ENCODE measurements at regions not wholly inside any gene's neighbourhood (a gene's known extent, or its start where the extent isn't known, plus 50 kb on each side); places are given as distances from the start of the nearest gene placed in this dataset.
A peak's percentile ranks its signal among the peaks of the same experiment; 100 is the strongest.
"Not testable (repeated sequence)": the region's sequence is repeated elsewhere in the genome, so short reads cannot be mapped to it uniquely, and the experiment has no call there.

DNA sequence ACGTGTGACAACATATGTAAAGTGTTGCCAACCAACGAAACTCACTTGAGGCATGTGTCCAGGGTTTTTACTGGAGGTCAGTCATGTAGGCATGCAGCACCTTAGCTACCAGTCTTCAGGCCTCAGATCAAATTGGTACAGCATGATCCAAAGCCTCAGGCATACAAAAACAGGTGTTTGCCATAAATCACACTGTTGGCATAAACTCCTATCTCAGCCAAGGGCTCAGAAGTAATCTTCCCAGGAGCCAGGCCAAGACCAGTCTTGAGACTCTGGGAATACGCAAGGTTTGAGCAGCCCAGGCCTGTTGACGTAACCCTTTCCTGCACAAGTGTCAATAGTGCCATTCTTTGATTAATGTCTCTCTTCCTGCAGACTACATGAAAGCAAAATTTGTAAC is 163.5 kb downstream of the PRL start:
- TF ChIP-seq, protein P1, sequence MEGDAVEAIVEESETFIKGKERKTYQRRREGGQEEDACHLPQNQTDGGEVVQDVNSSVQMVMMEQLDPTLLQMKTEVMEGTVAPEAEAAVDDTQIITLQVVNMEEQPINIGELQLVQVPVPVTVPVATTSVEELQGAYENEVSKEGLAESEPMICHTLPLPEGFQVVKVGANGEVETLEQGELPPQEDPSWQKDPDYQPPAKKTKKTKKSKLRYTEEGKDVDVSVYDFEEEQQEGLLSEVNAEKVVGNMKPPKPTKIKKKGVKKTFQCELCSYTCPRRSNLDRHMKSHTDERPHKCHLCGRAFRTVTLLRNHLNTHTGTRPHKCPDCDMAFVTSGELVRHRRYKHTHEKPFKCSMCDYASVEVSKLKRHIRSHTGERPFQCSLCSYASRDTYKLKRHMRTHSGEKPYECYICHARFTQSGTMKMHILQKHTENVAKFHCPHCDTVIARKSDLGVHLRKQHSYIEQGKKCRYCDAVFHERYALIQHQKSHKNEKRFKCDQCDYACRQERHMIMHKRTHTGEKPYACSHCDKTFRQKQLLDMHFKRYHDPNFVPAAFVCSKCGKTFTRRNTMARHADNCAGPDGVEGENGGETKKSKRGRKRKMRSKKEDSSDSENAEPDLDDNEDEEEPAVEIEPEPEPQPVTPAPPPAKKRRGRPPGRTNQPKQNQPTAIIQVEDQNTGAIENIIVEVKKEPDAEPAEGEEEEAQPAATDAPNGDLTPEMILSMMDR (IDR thresholded peaks at IDR 0.05; ENCODE audit: control extremely low read depth, extremely low read depth) = no peak
- Histone ChIP-seq H3K27me3 (ENCODE audit: control insufficient read depth in 3 of 3, insufficient read depth in 3 of 3, low read length in 2 of 3) (no peaks in the 10 kb centered on the region), H3K4me1 (ENCODE audit: control insufficient read depth in 5 of 5, insufficient read depth in 5 of 5, low read length in 5 of 5) (peaks cover 0 to 4% (median 0%) of the 10 kb centered on the region in 5 donors), H3K4me3 (no peak overlapping the region), H3K27ac (ENCODE audit: low read depth in 1 of 2, low read length in 1 of 2) (no peak overlapping the region), H3K36me3 (ENCODE audit: control insufficient read depth in 4 of 4, insufficient read depth in 4 of 4, low read length in 4 of 4) (peaks cover 0 to 2% (median 0%) of the 10 kb centered on the region in 4 donors), H3K9ac (ENCODE audit: insufficient read depth in 1 of 2, low read length in 2 of 2) (no peak overlapping the region), H3K9me3 (ENCODE audit: control insufficient read depth in 4 of 4, insufficient read depth in 3 of 4, low read length in 3 of 4) (peaks cover 0 to 1% (median 0%) of the 10 kb centered on the region in 4 donors)
- no peak for ATAC-seq (ENCODE audit: insufficient read depth, low FRiP score)
- DNase-seq = peak in 1 of 3 donors; percentile 52
- 64 to 75% methylated on average over 4 of the region's 4 CpGs for WGBS, 2 donors

DNA sequence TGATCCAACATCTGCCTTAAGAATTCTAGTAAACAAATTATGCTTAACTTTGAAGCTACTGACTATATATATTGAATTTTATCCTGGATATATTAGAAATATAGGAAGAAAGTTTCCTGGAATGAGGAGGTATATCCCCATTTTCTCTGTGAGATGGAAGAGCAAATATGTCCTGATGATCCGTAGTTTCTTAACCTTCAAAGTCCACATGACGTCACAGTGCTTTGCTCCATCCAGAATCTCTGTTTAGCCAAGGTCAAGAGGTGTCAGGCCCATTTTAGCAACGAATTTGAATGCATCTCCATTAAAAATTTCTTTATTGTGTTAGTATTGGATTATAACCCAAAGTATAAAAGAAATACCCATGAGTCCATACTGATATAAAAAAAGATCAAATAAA is 162.5 kb downstream of the PRL start:
- peaks cover 0 to 2% (median 0%) of the 10 kb centered on the region in 4 donors for H3K36me3 ChIP-seq (ENCODE audit: control insufficient read depth in 4 of 4, insufficient read depth in 4 of 4, low read length in 4 of 4)
- WGBS, 2 donors = 91% methylated on average over 3 of the region's 3 CpGs

DNA sequence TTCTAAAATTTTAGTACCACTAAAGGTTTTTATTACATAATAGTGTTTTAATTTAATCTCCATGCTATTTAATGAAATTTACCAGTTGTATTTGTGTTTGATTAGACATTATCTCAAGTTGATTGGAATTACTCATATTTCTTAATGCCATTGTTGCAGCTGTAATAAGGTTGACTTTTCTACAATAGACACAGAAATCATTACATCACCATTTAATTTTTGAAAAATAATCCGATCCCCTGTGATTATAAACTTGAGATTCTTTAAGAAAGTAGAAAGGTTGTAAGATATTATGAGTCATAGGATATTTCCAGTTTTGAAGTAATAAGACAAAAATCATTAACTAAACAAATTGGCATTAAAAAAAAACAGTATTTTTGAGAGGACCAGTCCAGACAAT is 161.4 kb downstream of the PRL start:
- Histone ChIP-seq H3K9ac (ENCODE audit: insufficient read depth in 1 of 2, low read length in 2 of 2) (no peak overlapping the region), H3K36me3 (ENCODE audit: control insufficient read depth in 4 of 4, insufficient read depth in 4 of 4, low read length in 4 of 4) (peaks cover 0 to 2% (median 0%) of the 10 kb centered on the region in 4 donors), H3K9me3 (ENCODE audit: control insufficient read depth in 4 of 4, insufficient read depth in 3 of 4, low read length in 3 of 4) (peaks cover 0 to 1% (median 0%) of the 10 kb centered on the region in 4 donors), H3K4me3 (no peak overlapping the region), H3K27me3 (ENCODE audit: control insufficient read depth in 3 of 3, insufficient read depth in 3 of 3, low read length in 2 of 3) (no peaks in the 10 kb centered on the region), H3K27ac (ENCODE audit: low read depth in 1 of 2, low read length in 1 of 2) (no peak overlapping the region), H3K4me1 (ENCODE audit: control insufficient read depth in 5 of 5, insufficient read depth in 5 of 5, low read length in 5 of 5) (peaks cover 0 to 4% (median 0%) of the 10 kb centered on the region in 5 donors)
- DNase-seq (no peak), ATAC-seq (ENCODE audit: insufficient read depth, low FRiP score) (no peak)
- 90 to 98% methylated on average over 1 of the region's 1 CpG for WGBS, 2 donors
- TF ChIP-seq, protein P1 (IDR thresholded peaks at IDR 0.05; ENCODE audit: control extremely low read depth, extremely low read depth) = no peak

More for the DNA sequence above, 162.5 kb downstream of the PRL start:
- no peak overlapping the region for H3K4me3 ChIP-seq
- no peak for ATAC-seq (ENCODE audit: insufficient read depth, low FRiP score)
- TF ChIP-seq, protein P1 (IDR thresholded peaks at IDR 0.05; ENCODE audit: control extremely low read depth, extremely low read depth) = no peak
- no peaks in the 10 kb centered on the region for H3K27me3 ChIP-seq (ENCODE audit: control insufficient read depth in 3 of 3, insufficient read depth in 3 of 3, low read length in 2 of 3)
- no peak for DNase-seq
- H3K27ac ChIP-seq (ENCODE audit: low read depth in 1 of 2, low read length in 1 of 2) = no peak overlapping the region
- peaks cover 0 to 1% (median 0%) of the 10 kb centered on the region in 4 donors for H3K9me3 ChIP-seq (ENCODE audit: control insufficient read depth in 4 of 4, insufficient read depth in 3 of 4, low read length in 3 of 4)
- H3K9ac ChIP-seq (ENCODE audit: insufficient read depth in 1 of 2, low read length in 2 of 2) = no peak overlapping the region
- H3K4me1 ChIP-seq (ENCODE audit: control insufficient read depth in 5 of 5, insufficient read depth in 5 of 5, low read length in 5 of 5) = peaks cover 0 to 4% (median 0%) of the 10 kb centered on the region in 5 donors

DNA sequence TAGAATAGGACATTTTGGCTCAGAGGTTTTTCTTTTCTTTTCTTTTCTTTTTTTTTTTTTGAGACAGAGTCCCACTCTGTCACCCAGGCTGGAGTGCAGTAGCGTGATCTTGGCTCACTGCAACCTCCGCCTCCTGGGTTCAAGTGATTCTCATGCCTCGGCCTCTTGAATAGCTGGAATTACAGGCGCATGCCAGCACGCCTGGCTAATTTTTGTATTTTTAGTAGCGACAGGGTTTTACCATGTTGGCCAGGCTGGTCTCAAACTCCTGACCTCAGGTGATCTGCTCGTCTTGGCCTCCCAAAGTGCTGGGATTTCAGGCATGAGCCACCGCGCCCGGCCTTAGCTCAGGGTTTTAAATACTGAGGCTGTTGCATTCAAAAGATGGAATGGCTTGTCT is 156.1 kb downstream of the PRL start:
- not testable (repeated sequence) for DNase-seq
- WGBS, 2 donors = 81 to 90% methylated on average over 10 of the region's 10 CpGs

More for the DNA sequence above, 156.1 kb downstream of the PRL start:
- not testable (repeated sequence) for H3K36me3 ChIP-seq (ENCODE audit: control insufficient read depth in 4 of 4, insufficient read depth in 4 of 4, low read length in 4 of 4); H3K4me3 ChIP-seq; H3K9ac ChIP-seq (ENCODE audit: insufficient read depth in 1 of 2, low read length in 2 of 2); H3K9me3 ChIP-seq (ENCODE audit: control insufficient read depth in 4 of 4, insufficient read depth in 3 of 4, low read length in 3 of 4); H3K27me3 ChIP-seq (ENCODE audit: control insufficient read depth in 3 of 3, insufficient read depth in 3 of 3, low read length in 2 of 3); ATAC-seq (ENCODE audit: insufficient read depth, low FRiP score)
- H3K27ac ChIP-seq (ENCODE audit: low read depth in 1 of 2, low read length in 1 of 2) = peak overlapping the region in 1 of 2 donors; percentile 74
- H3K4me1 ChIP-seq (ENCODE audit: control insufficient read depth in 5 of 5, insufficient read depth in 5 of 5, low read length in 5 of 5) = peaks cover 4 to 35% (median 12%) of the 10 kb centered on the region in 5 donors

Measured in lung (tissue), 11 donors.